SK-N-SH treated with all-trans-retinoic acid at 6 μM for 48 hours (cell line): ENCODE measurements at regions not wholly inside any gene's neighbourhood (a gene's known extent, or its start where the extent isn't known, plus 50 kb on each side); places are given as distances from the start of the nearest gene placed in this dataset.

Experiments used
- BACH2 ChIP-seq: fragments of 250-450 bp; sonication (Bioruptor Pico); IDR thresholded peaks from 2 replicates; pipeline ENCODE4 v1.9.0; 2021; ENCODE audit warnings: mild to moderate bottlenecking, borderline replicate concordance
- CSRNP3 ChIP-seq: fragments of 250-450 bp; sonication (Bioruptor Pico); IDR thresholded peaks from 2 replicates; pipeline ENCODE4 v1.5.1; 2021; ENCODE audit warnings: mild to moderate bottlenecking, moderate library complexity
- GLIS3 ChIP-seq: fragments of 250-450 bp; sonication (Bioruptor Pico); IDR thresholded peaks from 2 replicates; pipeline ENCODE4 v1.5.0; 2020; ENCODE audit warnings: mild to moderate bottlenecking, moderate library complexity
- PATZ1 ChIP-seq: fragments of 250-450 bp; sonication (Bioruptor Pico); IDR thresholded peaks from 2 replicates; pipeline ENCODE4 v1.8.0; 2020; ENCODE audit warnings: mild to moderate bottlenecking, moderate library complexity, borderline replicate concordance
- TCF4 ChIP-seq: fragments of 250-450 bp; sonication (Bioruptor Pico); IDR thresholded peaks from 2 replicates; pipeline ENCODE4 v1.8.0; 2021; ENCODE audit warnings: mild to moderate bottlenecking, moderate library complexity, borderline replicate concordance
- ZC3H10 ChIP-seq: fragments of 250-450 bp; sonication (Bioruptor Pico); IDR thresholded peaks from 2 replicates; pipeline ENCODE4 v1.5.1; 2021; ENCODE audit warnings: mild to moderate bottlenecking, moderate library complexity
- ZFP30 ChIP-seq: fragments of 450-650 bp; formaldehyde crosslinking; IDR thresholded peaks from 2 replicates; pipeline ENCODE4 v1.5.0; 2022; ENCODE audit warnings: mild to moderate bottlenecking, moderate library complexity
- ZNF565 ChIP-seq: fragments of 450-650 bp; formaldehyde crosslinking; conservative IDR thresholded peaks from 2 replicates; pipeline ENCODE4 v1.5.0; 2020; ENCODE audit warnings: low read depth, mild to moderate bottlenecking, moderate library complexity
- TF ChIP-seq, protein P1 (sequence below): fragments of 250-450 bp; sonication (Bioruptor Pico); IDR thresholded peaks from 2 replicates; pipeline ENCODE4 v1.5.1; 2020; ENCODE audit warnings: low read depth, mild to moderate bottlenecking, moderate library complexity

GRCh38 chr5:159774476-159775031 is 141.7 kb upstream of the ADRA1B start:
- TF ChIP-seq CSRNP3, result no peak
- TF ChIP-seq TCF4, result no peak
- TF ChIP-seq PATZ1, result no peak
- TF ChIP-seq ZC3H10 (CRISPR knock-in tag), result no peak
- TF ChIP-seq, protein P1, sequence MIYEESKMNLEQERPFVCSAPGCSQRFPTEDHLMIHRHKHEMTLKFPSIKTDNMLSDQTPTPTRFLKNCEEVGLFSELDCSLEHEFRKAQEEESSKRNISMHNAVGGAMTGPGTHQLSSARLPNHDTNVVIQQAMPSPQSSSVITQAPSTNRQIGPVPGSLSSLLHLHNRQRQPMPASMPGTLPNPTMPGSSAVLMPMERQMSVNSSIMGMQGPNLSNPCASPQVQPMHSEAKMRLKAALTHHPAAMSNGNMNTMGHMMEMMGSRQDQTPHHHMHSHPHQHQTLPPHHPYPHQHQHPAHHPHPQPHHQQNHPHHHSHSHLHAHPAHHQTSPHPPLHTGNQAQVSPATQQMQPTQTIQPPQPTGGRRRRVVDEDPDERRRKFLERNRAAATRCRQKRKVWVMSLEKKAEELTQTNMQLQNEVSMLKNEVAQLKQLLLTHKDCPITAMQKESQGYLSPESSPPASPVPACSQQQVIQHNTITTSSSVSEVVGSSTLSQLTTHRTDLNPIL (CRISPR knock-in tag), result no peak
- TF ChIP-seq GLIS3 (CRISPR knock-in tag), result no peak
- no peak for TF ChIP-seq BACH2 (CRISPR knock-in tag)
- TF ChIP-seq ZFP30 (CRISPR knock-in tag), result no peak
- TF ChIP-seq ZNF565 (CRISPR knock-in tag), result no peak
